Stomach smooth muscle (tissue), 2 donors: ENCODE measurements at regions not wholly inside any gene's neighbourhood (a gene's known extent, or its start where the extent isn't known, plus 50 kb on each side); places are given as distances from the start of the nearest gene placed in this dataset.
"Not testable (repeated sequence)": the region's sequence is repeated elsewhere in the genome, so short reads cannot be mapped to it uniquely, and the experiment has no call there.

ENCODE experiments used
- H3K27ac ChIP-seq: one replicate; pipeline ENCODE4 v1.7.0; 2013; ENCODE audit warnings: mild to moderate bottlenecking, low read length, inconsistent platforms
- H3K27me3 ChIP-seq, 2 donors: one replicate each; pipeline ENCODE4 v1.7.0; 2013; ENCODE audit warnings: low read length in 2 of 2; ENCODE audit not compliant: insufficient read depth in 2 of 2, control insufficient read depth in 1 of 2
- H3K36me3 ChIP-seq, 2 donors: one replicate each; pipeline ENCODE4 v1.7.0; 2013; ENCODE audit warnings: low read length in 2 of 2; ENCODE audit not compliant: control insufficient read depth in 2 of 2, insufficient read depth in 2 of 2
- H3K4me1 ChIP-seq: one replicate; pipeline ENCODE4 v1.7.0; 2013; ENCODE audit warnings: low read length; ENCODE audit not compliant: control insufficient read depth, insufficient read depth
- H3K4me3 ChIP-seq, 2 donors: one replicate each; pipeline ENCODE4 v1.7.0; 2013; ENCODE audit warnings: low read length in 2 of 2
- H3K9ac ChIP-seq, 2 donors: one replicate each; pipeline ENCODE4 v1.7.0; 2013; ENCODE audit warnings: low read length in 2 of 2, mild to moderate bottlenecking in 1 of 2
- H3K9me3 ChIP-seq, 2 donors: one replicate each; pipeline ENCODE4 v1.7.0; 2013; ENCODE audit warnings: low read length in 2 of 2; ENCODE audit not compliant: control insufficient read depth in 2 of 2
- donor health status: healthy.
- donor health status: Pancreatic carcinoma.

- Histone ChIP-seq H3K4me1 (no peaks in the 10 kb centered on the region), H3K9ac (no peak overlapping the region), H3K4me3 (no peak overlapping the region), H3K36me3 (no peaks in the 10 kb centered on the region), H3K9me3 (no peaks in the 10 kb centered on the region), H3K27ac (no peak overlapping the region), H3K27me3 (no peaks in the 10 kb centered on the region)
These were observed 52.7 kb upstream of the LARP1 start for GRCh38 chr5:154702477-154702876.

- not testable (repeated sequence) for H3K9me3 ChIP-seq, H3K27ac ChIP-seq, H3K4me3 ChIP-seq, H3K27me3 ChIP-seq, H3K9ac ChIP-seq, H3K36me3 ChIP-seq, H3K4me1 ChIP-seq
These were observed 53.5 kb upstream of the LARP1 start for GRCh38 chr5:154701725-154702124.

DNA sequence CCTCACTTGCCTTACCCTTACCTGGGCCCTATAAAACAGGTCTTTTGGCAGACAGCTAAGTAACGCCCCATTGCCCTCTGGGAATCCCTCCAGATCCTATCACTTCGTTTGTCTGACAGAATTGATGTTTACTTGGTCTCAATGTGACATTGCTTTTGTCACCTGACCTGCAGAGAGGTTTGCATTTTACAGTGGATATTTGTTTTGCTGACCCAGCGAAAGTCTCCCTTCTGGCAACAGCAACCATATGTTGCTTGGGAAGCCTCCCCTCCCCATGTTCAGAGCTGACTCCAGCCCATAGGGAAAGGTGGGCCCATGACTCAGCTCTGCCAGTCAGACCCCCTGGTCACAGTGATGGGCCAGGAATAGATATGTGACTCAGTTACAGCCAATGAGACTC is 54.0 kb upstream of the LARP1 start:
- H3K36me3 ChIP-seq: no peaks in the 10 kb centered on the region

GRCh38 chr5:154700289-154700928 is 54.8 kb upstream of the LARP1 start:
- not testable (repeated sequence) for H3K36me3 ChIP-seq

More for the DNA sequence above, 54.0 kb upstream of the LARP1 start:
- H3K27me3 ChIP-seq: no peaks in the 10 kb centered on the region
- no peaks in the 10 kb centered on the region for H3K4me1 ChIP-seq
- H3K27ac ChIP-seq: no peak overlapping the region
- no peak overlapping the region for H3K9ac ChIP-seq
- H3K9me3 ChIP-seq: no peaks in the 10 kb centered on the region
- H3K4me3 ChIP-seq: no peak overlapping the region

DNA sequence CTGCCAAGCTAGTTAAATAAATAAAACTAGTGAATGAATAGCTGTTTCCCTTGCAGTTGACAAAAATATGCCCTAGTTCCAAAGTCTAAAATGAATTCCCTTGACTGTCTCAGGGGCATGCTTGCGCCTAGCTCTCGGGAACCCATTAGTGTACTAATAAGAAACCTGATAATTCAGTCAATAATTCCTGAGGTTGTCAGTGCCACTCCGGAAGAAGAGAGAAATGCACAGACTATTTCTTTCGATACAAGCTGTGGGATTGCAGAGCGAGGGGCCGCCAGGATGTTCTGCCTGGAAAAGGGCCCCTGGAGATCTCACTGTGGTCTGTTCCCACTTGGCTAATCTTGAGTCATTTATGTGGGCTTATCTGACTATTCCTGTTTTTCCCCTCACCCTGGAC is 56.4 kb upstream of the LARP1 start:
- no peaks in the 10 kb centered on the region for H3K9me3 ChIP-seq
- H3K4me1 ChIP-seq: no peaks in the 10 kb centered on the region
- no peaks in the 10 kb centered on the region for H3K36me3 ChIP-seq
- H3K27me3 ChIP-seq: no peaks in the 10 kb centered on the region
- no peak overlapping the region for H3K4me3 ChIP-seq
- H3K9ac ChIP-seq: no peak overlapping the region
- no peak overlapping the region for H3K27ac ChIP-seq

More at GRCh38 chr5:154700289-154700928, 54.8 kb upstream of the LARP1 start:
- H3K9me3 ChIP-seq, H3K4me1 ChIP-seq, H3K9ac ChIP-seq, H3K27me3 ChIP-seq, H3K4me3 ChIP-seq, H3K27ac ChIP-seq: not testable (repeated sequence)

GRCh38 chr5:154697371-154697770 is 57.8 kb upstream of the LARP1 start:
- Histone ChIP-seq H3K9me3 (no peaks in the 10 kb centered on the region), H3K27me3 (no peaks in the 10 kb centered on the region), H3K4me3 (no peak overlapping the region), H3K27ac (no peak overlapping the region), H3K4me1 (no peaks in the 10 kb centered on the region), H3K36me3 (no peaks in the 10 kb centered on the region), H3K9ac (no peak overlapping the region)

GRCh38 chr5:154696891-154697290 is 58.3 kb upstream of the LARP1 start:
- no peak overlapping the region for H3K9ac ChIP-seq
- no peaks in the 10 kb centered on the region for H3K36me3 ChIP-seq
- H3K9me3 ChIP-seq: no peaks in the 10 kb centered on the region
- no peaks in the 10 kb centered on the region for H3K27me3 ChIP-seq
- H3K27ac ChIP-seq: no peak overlapping the region
- peaks cover 3% of the 10 kb centered on the region for H3K4me1 ChIP-seq
- H3K4me3 ChIP-seq: no peak overlapping the region

GRCh38 chr5:154694159-154694558 is 61.0 kb upstream of the LARP1 start:
- Histone ChIP-seq H3K27ac (no peak overlapping the region), H3K36me3 (no peaks in the 10 kb centered on the region), H3K9me3 (no peaks in the 10 kb centered on the region), H3K4me3 (no peak overlapping the region), H3K27me3 (no peaks in the 10 kb centered on the region), H3K9ac (no peak overlapping the region), H3K4me1 (peaks cover 8% of the 10 kb centered on the region)

DNA sequence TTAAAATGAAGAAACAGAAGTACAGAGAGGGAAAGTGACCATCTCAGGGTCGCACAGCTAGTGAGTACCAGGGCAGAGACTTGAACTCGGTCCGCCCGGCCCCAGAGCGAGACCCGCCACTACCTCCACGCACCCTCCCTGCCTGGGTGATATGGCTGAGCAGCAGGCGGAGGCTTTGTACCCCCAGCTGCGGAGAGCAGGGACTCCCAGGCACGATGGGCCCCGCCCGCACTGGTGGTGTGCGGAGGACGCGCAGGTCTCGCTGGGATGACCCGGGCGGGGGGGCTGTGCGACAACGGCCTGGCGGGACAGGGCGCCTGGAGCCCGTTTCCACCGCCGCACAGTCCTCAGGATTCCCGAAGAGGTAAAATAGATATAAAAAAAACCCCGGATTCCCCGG is 64.7 kb upstream of the LARP1 start:
- H3K9ac ChIP-seq: no peak overlapping the region
- H3K9me3 ChIP-seq: no peaks in the 10 kb centered on the region
- H3K27ac ChIP-seq: no peak overlapping the region

DNA sequence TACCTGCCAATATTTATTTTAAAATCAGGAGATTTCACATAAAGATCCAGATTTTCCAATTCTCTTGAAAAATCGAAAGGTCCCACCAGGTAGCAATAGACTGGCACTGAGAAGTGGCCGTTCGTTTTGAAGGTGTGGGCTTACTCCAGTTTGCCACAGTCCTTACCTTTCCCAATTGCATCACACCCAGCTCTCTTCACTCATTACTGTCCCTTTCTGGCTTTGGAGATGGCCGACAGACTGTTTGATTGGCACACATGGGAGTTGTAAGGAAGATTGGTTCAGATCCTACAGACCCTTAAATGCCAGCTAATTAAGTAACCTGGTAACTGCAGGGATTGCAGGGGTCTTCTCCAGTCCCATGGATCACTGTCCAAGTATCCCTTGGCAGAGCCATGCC is 68.7 kb upstream of the LARP1 start:
- H3K27me3 ChIP-seq: no peaks in the 10 kb centered on the region
- H3K27ac ChIP-seq: no peak overlapping the region
- H3K4me1 ChIP-seq: peaks cover 18% of the 10 kb centered on the region
- no peaks in the 10 kb centered on the region for H3K36me3 ChIP-seq
- no peaks in the 10 kb centered on the region for H3K9me3 ChIP-seq
- H3K4me3 ChIP-seq: no peak overlapping the region
- no peak overlapping the region for H3K9ac ChIP-seq

More for the DNA sequence above, 64.7 kb upstream of the LARP1 start:
- Histone ChIP-seq H3K4me3 (no peak overlapping the region), H3K36me3 (no peaks in the 10 kb centered on the region), H3K27me3 (no peaks in the 10 kb centered on the region), H3K4me1 (peaks cover 8% of the 10 kb centered on the region)

DNA sequence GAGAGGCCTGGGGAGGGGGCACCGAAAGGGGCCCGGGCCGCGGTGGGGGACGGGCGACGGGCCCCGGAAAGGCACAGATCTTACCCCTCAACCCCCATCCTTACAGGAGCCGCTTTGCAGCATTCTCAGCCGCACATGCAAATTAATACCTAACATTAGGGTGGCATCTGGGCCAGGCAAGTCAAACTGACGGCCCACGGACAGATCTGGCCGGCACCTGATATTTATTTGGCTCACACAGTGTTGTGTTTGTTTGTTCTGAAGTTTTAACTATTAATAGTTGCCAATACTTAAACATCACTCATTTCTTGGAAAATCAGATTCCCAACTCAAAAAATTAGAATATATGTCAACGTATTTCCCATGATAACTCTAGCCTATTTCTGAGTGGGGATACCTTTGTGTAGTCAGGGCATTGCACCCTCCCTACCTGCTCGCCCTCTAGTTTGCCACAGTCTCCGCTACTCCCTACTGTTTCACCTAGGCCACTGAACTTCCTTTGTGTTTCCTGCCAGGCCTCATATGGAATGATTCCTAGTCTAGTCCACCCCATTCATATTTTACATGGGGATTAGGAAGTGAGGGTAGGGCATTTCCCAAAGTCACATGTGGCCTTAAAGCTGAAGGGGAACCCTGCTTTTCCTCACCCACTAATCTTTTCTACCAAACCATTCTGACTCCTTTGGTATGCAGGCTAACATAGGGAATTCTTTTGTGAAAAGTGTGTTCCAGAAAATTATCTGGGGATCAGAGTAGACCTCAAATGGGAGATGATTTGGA is 71.9 kb upstream of the LARP1 start:
- Histone ChIP-seq H3K9me3 (no peaks in the 10 kb centered on the region), H3K27me3 (no peaks in the 10 kb centered on the region), H3K27ac (peak overlapping the region; percentile 24), H3K4me3 (peak overlapping the region; percentile 73 to 77), H3K4me1 (peaks cover 15% of the 10 kb centered on the region), H3K36me3 (no peaks in the 10 kb centered on the region), H3K9ac (peak overlapping the region; percentile 60 to 71)
